GM19397 (cell line): ENCODE measurements at regions not wholly inside any gene's neighbourhood (a gene's known extent, or its start where the extent isn't known, plus 50 kb on each side); places are given as distances from the start of the nearest gene placed in this dataset.
"Not testable (repeated sequence)": the region's sequence is repeated elsewhere in the genome, so short reads cannot be mapped to it uniquely, and the experiment has no call there.

Experiments
- ATAC-seq: cut with Tn5 transposase; IDR thresholded peaks from one replicate; pipeline ENCODE4 v1.9.1; 2021; ENCODE audit warnings: mild to moderate bottlenecking, moderate library complexity; ENCODE audit not compliant: unreplicated experiment

DNA sequence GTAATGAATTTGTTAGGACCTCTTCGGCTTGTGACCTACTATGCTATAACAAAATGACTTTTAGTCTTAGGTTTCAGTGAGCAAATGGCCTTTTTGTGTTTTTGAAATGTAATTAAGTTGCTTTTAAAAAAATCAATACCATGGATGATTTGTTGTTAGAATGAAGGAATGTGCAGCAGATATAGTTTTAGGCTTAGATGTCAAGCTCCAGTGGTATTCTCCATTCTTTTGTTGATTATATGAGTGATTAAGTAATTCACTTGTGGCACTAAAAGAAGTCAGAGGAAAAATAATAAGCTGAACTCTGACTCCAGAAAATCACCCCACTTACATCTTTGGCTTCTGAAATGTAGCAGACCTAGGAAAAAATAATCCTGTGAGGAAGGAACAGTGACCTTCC, 474.1 kb upstream of the MIS18BP1 start:
- ATAC-seq, result no peak

DNA sequence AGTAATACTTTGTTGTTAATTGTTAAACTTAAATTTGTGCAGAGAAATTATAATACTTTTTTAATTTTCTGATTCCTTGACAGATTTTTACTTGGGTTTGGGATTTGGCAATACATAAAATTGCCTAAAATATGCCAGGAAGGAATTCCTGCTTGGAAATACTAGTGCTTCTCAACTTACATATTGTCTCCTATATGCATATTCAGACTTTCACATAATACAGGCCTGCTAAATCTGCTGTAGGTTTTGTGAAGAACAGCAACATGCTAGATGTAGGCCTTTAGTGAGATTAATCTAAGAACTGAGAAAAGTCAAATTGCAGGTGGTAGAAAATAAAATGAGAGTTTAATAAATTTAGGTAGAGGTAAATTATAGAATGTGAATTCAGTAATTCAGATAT, 468.5 kb upstream of the MIS18BP1 start:
- no peak for ATAC-seq

GRCh38 chr14:45716572-45716971, 463.6 kb upstream of the MIS18BP1 start:
- ATAC-seq, result no peak

DNA sequence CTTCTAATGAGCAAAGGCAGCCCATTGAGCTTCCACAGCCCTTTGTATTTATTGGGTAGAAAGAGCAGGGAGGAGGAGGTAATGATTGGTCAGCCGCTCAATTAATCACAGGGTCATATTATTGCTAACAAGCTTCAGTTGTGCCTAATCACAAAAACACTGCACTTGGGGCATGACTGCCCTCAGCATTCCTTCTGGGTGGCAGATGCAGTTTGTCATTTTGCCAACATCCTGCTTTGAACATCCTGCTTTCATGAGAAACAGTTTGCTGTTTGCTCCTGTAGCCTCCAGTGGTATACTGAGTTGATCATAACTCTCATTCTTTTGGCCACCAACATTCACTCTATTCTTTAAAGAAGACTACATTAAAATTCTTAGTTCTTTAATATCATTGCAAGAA, 462.9 kb upstream of the MIS18BP1 start:
- ATAC-seq, result no peak

GRCh38 chr14:45709541-45709940, 456.5 kb upstream of the MIS18BP1 start:
- no peak for ATAC-seq

DNA sequence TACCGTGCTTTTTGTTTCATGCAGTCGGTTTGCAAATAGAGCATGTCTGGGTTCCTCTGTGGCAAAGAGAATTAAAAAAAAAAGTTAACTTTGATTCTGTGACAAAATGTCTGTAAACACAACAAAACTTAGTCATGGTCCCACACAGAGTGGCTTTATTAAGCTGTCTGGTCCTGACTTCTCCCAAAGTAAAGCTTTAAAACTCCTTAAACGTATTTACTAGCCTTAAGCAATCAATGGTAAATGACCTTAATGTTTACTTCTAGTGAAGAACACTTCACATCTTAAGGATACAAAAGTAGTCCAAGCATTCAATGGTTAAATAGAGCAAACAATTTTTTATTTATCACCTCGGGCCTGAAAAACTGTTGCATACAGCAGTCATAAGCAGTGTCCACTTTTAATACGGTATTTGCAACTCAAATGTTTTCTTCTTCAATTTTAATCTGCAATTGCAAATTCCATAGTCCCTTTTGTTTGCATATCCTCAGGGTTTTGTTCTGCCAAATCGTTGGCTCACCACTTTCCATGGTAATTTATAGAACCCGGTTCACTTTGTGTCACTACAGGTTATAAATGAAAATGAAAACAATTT, 453.0 kb upstream of the MIS18BP1 start:
- no peak for ATAC-seq

- no peak for ATAC-seq
Observed at GRCh38 chr14:45699471-45699870, 446.5 kb upstream of the MIS18BP1 start.

DNA sequence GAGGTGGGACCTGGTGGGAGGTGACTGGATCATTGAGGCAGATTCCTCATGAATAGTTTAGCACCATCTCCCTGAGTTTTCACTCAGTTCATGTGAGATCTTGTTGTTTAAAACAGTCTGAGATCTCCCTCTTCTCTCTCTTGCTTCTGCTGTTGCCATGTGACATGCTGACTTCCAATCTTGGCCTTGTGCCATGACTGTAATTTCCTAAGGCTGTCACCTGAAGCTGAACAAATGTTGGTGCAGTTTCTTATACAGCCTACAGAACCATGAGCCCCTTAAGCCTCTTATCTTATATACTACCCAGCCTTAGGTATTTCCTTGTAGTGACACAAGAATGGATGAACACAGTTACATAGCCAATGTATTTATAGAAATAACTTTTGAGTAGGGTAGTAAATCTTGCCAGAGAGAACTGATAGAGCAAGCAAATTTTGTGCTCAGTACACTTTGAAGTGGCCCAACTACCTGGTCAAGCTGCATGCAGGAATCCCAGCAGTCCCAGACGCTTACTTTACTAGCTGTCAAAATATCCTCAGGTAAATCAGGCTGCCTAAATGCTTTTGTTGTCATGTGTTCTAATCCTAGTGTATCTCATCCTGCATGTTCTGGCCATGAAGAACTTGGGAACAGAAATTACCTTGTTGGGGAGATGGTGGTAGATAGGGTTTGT, 445.6 kb upstream of the MIS18BP1 start:
- ATAC-seq, result no peak

- ATAC-seq, result no peak
Observed at GRCh38 chr14:45686771-45687170, 433.8 kb upstream of the MIS18BP1 start.

DNA sequence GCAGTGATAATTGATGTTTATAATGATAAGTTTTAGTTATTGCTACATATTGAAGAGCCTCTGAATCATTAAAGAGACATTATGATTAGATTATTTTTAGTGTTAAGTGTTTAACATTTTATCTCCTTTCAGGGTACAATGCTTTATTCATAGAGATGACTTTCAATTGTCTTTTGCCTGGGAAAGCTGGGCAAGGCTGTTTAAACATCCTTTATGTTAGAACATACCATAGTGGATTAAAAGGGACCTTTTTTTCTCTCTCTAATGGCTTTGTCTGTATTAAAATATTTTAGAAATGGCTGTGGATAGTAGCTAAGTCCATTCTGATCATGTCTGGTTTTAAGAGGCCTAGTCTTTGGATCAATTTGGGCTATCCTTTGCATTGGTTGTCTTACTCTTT, 427.5 kb upstream of the MIS18BP1 start:
- ATAC-seq, result no peak

- no peak for ATAC-seq
Observed at GRCh38 chr14:45679853-45680252, 426.9 kb upstream of the MIS18BP1 start.

- ATAC-seq, result no peak
Observed at GRCh38 chr14:45678163-45678562, 425.2 kb upstream of the MIS18BP1 start.

DNA sequence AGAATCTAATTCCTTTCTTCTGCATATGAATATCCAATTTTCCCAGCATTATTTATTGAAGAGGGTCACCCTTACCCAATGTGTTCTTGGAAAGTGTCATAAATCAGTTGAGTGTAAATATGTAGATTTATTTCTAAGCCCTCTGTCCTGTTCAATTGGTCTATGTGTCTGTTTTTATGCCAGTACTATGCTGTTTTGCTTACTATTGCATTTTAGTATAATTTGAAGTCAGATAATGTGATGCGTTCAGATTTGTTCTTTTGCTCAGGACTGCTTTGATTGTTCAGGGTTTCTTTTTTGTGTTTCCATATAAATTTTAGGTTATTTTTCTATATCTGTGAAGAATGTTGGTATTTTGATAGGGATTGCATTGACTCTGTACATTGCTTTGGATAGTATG, 420.4 kb upstream of the MIS18BP1 start:
- ATAC-seq, result no peak

GRCh38 chr14:45664668-45665356, 411.8 kb upstream of the MIS18BP1 start:
- no peak for ATAC-seq

- ATAC-seq, result no peak
Observed at GRCh38 chr14:45658917-45659299, 405.9 kb upstream of the MIS18BP1 start.

DNA sequence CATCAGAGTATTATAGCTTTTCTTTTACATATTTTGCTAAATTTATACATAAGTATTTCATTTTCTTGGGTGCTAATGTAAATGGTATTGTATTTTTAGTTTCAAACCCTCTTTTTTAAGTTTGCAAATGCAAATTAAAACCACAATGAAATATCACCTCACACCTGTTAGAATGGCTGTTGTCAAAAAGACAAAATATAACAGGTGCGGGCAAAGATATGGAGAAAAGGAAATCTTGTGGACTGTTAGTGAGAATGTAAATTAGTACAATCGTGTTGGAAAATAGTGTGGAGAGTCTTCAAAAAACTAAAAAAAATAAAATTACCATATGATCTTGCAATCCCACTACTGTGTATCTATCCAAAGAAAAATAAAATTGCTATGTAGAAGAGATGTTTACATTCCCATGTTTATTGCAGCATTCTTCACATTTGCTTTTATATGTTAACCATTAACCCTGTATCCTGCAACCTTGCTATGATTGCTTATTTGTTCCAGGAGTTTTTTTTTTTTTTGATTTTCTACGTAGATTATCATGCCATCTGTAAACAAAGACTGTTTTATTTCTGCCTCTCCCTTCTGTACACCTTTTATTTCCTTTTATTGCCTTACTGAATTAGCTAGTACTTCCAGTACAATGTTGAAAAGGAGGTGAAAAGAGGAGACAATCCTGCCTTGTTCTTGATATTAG, 405.4 kb upstream of the MIS18BP1 start:
- no peak for ATAC-seq

DNA sequence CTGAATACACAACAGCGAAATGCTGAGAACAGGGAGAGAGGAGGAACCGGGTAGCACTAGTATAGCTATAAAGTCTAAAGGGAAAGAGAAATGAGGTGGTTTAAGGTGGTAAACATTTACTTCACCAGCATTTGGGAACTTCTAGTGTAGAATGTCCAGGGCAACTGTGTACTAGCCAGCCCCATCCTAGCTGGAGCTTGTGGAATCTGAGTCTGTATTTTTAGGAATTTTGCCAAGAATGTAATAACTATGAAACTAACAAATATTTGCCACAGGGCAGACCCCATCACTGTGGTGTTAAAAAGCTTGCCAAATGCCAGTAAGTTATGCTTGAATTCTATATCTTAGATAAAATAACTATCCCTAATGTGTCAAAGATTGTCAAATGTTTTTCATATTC, 398.9 kb upstream of the MIS18BP1 start:
- no peak for ATAC-seq

- no peak for ATAC-seq
Observed at GRCh38 chr14:45650754-45651153, 397.8 kb upstream of the MIS18BP1 start.

GRCh38 chr14:45649051-45649450, 396.0 kb upstream of the MIS18BP1 start:
- ATAC-seq, result no peak

DNA sequence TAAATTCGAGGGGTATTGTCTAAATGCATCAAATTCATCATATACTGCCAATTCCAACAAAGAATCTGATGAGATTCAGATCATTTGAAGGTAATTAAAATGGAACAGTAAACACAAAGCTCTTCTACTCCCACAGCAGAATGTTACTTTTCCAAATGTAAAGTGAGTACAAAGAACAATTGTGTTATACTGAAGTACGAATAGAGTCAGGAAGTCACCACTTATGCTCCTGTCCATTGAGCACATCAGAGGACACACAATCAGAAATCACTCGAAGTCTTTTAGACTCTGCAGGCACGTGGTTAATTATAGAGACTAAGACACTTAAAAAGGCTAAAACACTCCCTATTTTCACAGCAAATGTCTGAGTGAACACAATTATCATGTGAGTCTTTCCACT, 388.5 kb upstream of the MIS18BP1 start:
- ATAC-seq, result no peak

DNA sequence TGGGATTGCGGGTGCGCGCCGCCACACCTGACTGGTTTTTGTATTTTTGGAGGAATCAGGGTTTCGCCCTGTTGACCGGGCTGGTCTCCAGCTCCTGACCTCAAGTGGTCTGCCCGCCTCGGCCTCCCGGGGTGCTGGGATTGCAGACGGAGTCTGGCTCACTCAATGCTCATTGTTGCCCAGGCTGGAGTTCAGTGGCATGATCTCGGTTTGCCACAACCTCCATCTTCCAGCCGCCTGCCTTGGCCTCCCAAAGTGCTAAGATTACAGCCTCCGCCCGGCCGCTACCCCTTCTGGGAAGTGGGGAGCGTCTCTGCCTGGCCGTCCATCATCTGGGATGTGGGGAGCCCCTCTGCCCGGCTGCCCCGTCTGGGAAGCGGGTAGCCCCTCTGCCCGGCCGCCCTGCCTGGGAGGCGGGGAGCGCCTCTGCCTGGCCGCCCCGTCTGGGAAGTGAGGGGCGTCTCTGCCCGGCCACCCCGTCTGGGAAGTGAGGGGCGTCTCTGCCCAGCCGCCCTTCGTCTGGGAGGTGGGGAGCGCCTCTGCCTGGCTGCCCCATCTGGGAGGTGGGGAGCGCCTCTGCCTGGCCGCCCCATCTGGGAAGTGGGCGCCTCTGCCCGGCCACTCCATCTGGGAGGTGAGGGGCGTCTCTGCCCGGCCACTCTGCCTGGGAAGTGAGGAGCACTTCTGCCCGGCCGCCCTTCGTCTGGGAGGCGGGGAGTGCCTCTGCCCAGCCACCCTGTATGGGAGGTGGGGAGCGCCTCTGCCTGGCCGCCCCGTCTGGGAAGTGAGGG, 381.8 kb upstream of the MIS18BP1 start:
- not testable (repeated sequence) for ATAC-seq
